Fibroblast of lung (primary cell): ENCODE measurements at regions not wholly inside any gene's neighbourhood (a gene's known extent, or its start where the extent isn't known, plus 50 kb on each side); places are given as distances from the start of the nearest gene placed in this dataset.

ENCODE experiments used
- DNase-seq, 2 donors: peaks; one replicate each; pipeline versions ENCODE4 v3.0.0 to v3.0.0-alpha.2; 2010; ENCODE audit warnings: low read depth in 2 of 2
- H2AFZ ChIP-seq: 2 replicates; pipeline ENCODE4 v1.5.1; 2012; ENCODE audit warnings: low read length, control low read depth, inconsistent platforms
- H3K27ac ChIP-seq: 2 replicates; pipeline ENCODE4 v1.5.1; 2011; ENCODE audit warnings: low read length, control low read depth; ENCODE audit not compliant: insufficient read depth
- H3K27me3 ChIP-seq: 2 replicates; pipeline ENCODE4 v1.5.1; 2011; ENCODE audit warnings: mild to moderate bottlenecking, low read length; ENCODE audit not compliant: control insufficient read depth, insufficient read depth
- H3K36me3 ChIP-seq: 2 replicates; pipeline ENCODE4 v1.5.1; 2011; ENCODE audit warnings: low read length; ENCODE audit not compliant: control insufficient read depth, insufficient read depth
- H3K4me1 ChIP-seq: 2 replicates; pipeline ENCODE4 v1.5.1; 2011; ENCODE audit warnings: low read length; ENCODE audit not compliant: control insufficient read depth, insufficient read depth; ENCODE audit errors: extremely low read depth
- H3K4me2 ChIP-seq: 2 replicates; pipeline ENCODE4 v1.5.1; 2011; ENCODE audit warnings: low read length, control low read depth; ENCODE audit not compliant: insufficient read depth; ENCODE audit errors: extremely low read depth
- H3K4me3 ChIP-seq, 4 experiments: fragments of 200-600 bp in 1 of 4; sonication (generic) in 1 of 4; replicated peaks in 1 of 4; 2 replicates each; pipeline ENCODE4 v1.5.1; 2011 to 2016; ENCODE audit warnings: low read length in 4 of 4, low read depth in 3 of 4, mild to moderate bottlenecking in 3 of 4, control low read depth in 2 of 4, inconsistent platforms in 1 of 4, mixed read lengths in 1 of 4; ENCODE audit not compliant: insufficient read depth in 1 of 4; ENCODE audit errors: control extremely low read depth in 1 of 4
- H3K79me2 ChIP-seq: 2 replicates; pipeline ENCODE4 v1.5.1; 2012; ENCODE audit warnings: mild to moderate bottlenecking, low read length, inconsistent platforms; ENCODE audit not compliant: control insufficient read depth, insufficient read depth
- H3K9ac ChIP-seq: 2 replicates; pipeline ENCODE4 v1.5.1; 2011; ENCODE audit warnings: mild to moderate bottlenecking, low read length, control low read depth; ENCODE audit not compliant: insufficient read depth
- H3K9me3 ChIP-seq: 2 replicates; pipeline ENCODE4 v1.5.1; 2012; ENCODE audit warnings: low read depth, low read length; ENCODE audit not compliant: control insufficient read depth, insufficient read depth
- H4K20me1 ChIP-seq: 2 replicates; pipeline ENCODE4 v1.5.1; 2011; ENCODE audit warnings: low read length; ENCODE audit not compliant: control insufficient read depth, insufficient read depth; ENCODE audit errors: extremely low read depth
- EZH2 ChIP-seq: IDR thresholded peaks from 2 replicates; pipeline ENCODE4 v1.5.1; 2012; ENCODE audit warnings: low read length, control low read depth, mild to moderate bottlenecking; ENCODE audit errors: missing control alignments
- TF ChIP-seq, protein P1 (sequence below), 2 donors: IDR thresholded peaks in 1 of 2; conservative IDR thresholded peaks in 1 of 2; 1 replicate in 1 of 2; 2 replicates in 1 of 2; pipeline ENCODE4 v1.5.1; 2011 to 2012; ENCODE audit warnings: low read length in 2 of 2, control low read depth in 1 of 2, inconsistent platforms in 1 of 2, low read depth in 1 of 2, mild to moderate bottlenecking in 1 of 2

- H2AFZ ChIP-seq = no peak overlapping the region
- DNase-seq = no peak
- H3K27ac ChIP-seq = no peak overlapping the region
- no peaks in the 10 kb centered on the region for H3K9me3 ChIP-seq
- H3K79me2 ChIP-seq = no peaks in the 10 kb centered on the region
- no peaks in the 10 kb centered on the region for H3K36me3 ChIP-seq
- H3K4me1 ChIP-seq = no peaks in the 10 kb centered on the region
- no peak overlapping the region for H3K4me2 ChIP-seq
- no peaks in the 10 kb centered on the region for H4K20me1 ChIP-seq
- H3K4me3 ChIP-seq = no peak overlapping the region
- no peaks in the 10 kb centered on the region for H3K27me3 ChIP-seq
- H3K9ac ChIP-seq = no peak overlapping the region
- TF ChIP-seq, protein P1, sequence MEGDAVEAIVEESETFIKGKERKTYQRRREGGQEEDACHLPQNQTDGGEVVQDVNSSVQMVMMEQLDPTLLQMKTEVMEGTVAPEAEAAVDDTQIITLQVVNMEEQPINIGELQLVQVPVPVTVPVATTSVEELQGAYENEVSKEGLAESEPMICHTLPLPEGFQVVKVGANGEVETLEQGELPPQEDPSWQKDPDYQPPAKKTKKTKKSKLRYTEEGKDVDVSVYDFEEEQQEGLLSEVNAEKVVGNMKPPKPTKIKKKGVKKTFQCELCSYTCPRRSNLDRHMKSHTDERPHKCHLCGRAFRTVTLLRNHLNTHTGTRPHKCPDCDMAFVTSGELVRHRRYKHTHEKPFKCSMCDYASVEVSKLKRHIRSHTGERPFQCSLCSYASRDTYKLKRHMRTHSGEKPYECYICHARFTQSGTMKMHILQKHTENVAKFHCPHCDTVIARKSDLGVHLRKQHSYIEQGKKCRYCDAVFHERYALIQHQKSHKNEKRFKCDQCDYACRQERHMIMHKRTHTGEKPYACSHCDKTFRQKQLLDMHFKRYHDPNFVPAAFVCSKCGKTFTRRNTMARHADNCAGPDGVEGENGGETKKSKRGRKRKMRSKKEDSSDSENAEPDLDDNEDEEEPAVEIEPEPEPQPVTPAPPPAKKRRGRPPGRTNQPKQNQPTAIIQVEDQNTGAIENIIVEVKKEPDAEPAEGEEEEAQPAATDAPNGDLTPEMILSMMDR (conservative IDR thresholded peaks at IDR 0.05 in 1 of 2, IDR thresholded peaks at IDR 0.05 in 1 of 2; ENCODE audit: low read depth in 1 of 2, low read length in 2 of 2) = no peak
- TF ChIP-seq EZH2 = no peak
These were observed 192.0 kb upstream of the PABPC4L start for GRCh38 chr4:134393592-134393991.

- no peaks in the 10 kb centered on the region for H3K27me3 ChIP-seq
- no peaks in the 10 kb centered on the region for H3K79me2 ChIP-seq
- H3K27ac ChIP-seq = no peak overlapping the region
- no peaks in the 10 kb centered on the region for H3K4me1 ChIP-seq
- H3K9ac ChIP-seq = no peak overlapping the region
- no peak overlapping the region for H2AFZ ChIP-seq
- H3K4me3 ChIP-seq = no peak overlapping the region
- DNase-seq = no peak
- H3K4me2 ChIP-seq = no peak overlapping the region
- TF ChIP-seq, protein P1 (conservative IDR thresholded peaks at IDR 0.05 in 1 of 2, IDR thresholded peaks at IDR 0.05 in 1 of 2; ENCODE audit: low read depth in 1 of 2, low read length in 2 of 2) = no peak
- TF ChIP-seq EZH2 = no peak
- H3K9me3 ChIP-seq = no peaks in the 10 kb centered on the region
- H3K36me3 ChIP-seq = no peaks in the 10 kb centered on the region
- no peaks in the 10 kb centered on the region for H4K20me1 ChIP-seq
These were observed 188.7 kb upstream of the PABPC4L start for GRCh38 chr4:134390319-134390718.

GRCh38 chr4:134388351-134388750, 186.8 kb upstream of the PABPC4L start:
- H3K27ac ChIP-seq = no peak overlapping the region
- no peaks in the 10 kb centered on the region for H3K36me3 ChIP-seq
- no peak for TF ChIP-seq EZH2
- TF ChIP-seq, protein P1 (conservative IDR thresholded peaks at IDR 0.05 in 1 of 2, IDR thresholded peaks at IDR 0.05 in 1 of 2; ENCODE audit: low read depth in 1 of 2, low read length in 2 of 2) = no peak
- no peaks in the 10 kb centered on the region for H3K4me1 ChIP-seq
- H3K79me2 ChIP-seq = no peaks in the 10 kb centered on the region
- H3K9ac ChIP-seq = no peak overlapping the region
- H3K27me3 ChIP-seq = no peaks in the 10 kb centered on the region
- no peak overlapping the region for H3K4me3 ChIP-seq
- H4K20me1 ChIP-seq = no peaks in the 10 kb centered on the region
- H3K4me2 ChIP-seq = no peak overlapping the region
- H3K9me3 ChIP-seq = no peaks in the 10 kb centered on the region
- no peak for DNase-seq
- no peak overlapping the region for H2AFZ ChIP-seq
